Mammary epithelial cell (primary cell): ENCODE measurements at regions not wholly inside any gene's neighbourhood (a gene's known extent, or its start where the extent isn't known, plus 50 kb on each side); places are given as distances from the start of the nearest gene placed in this dataset.

Experiments used
- EZH2 ChIP-seq: IDR thresholded peaks from 2 replicates; pipeline ENCODE4 v1.6.1; 2012; ENCODE audit warnings: low read length, inconsistent platforms, borderline replicate concordance
- TF ChIP-seq, protein P1 (sequence below), 2 donors: IDR thresholded peaks in 1 of 2; conservative IDR thresholded peaks in 1 of 2; 2 replicates each; pipeline ENCODE4 v1.5.1; 2011 to 2012; ENCODE audit warnings: inconsistent platforms in 2 of 2, low read length in 2 of 2, mild to moderate bottlenecking in 2 of 2, control low read depth in 1 of 2, low read depth in 1 of 2; ENCODE audit not compliant: insufficient read depth in 1 of 2; ENCODE audit errors: extremely low read depth in 1 of 2

DNA sequence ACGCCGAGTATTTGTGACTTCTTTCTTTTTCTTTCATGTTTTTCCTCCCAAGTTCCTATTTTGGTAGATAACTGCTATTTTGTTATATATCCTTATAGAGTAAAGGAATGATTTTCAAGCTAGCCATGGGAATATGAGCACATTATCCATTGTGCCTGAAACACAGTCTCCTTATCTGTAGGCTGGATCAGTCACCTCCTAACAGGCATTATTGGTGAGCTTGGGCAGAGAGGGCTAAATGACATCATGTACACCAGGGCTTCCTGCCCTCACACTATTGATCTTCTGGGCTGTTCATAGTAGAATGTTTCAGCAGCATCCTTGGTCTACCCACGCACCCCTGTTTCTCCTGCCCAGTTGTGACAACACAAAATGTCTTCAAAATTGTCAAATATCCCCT lies 88.1 kb upstream of the CTBP2 start:
- TF ChIP-seq, protein P1, sequence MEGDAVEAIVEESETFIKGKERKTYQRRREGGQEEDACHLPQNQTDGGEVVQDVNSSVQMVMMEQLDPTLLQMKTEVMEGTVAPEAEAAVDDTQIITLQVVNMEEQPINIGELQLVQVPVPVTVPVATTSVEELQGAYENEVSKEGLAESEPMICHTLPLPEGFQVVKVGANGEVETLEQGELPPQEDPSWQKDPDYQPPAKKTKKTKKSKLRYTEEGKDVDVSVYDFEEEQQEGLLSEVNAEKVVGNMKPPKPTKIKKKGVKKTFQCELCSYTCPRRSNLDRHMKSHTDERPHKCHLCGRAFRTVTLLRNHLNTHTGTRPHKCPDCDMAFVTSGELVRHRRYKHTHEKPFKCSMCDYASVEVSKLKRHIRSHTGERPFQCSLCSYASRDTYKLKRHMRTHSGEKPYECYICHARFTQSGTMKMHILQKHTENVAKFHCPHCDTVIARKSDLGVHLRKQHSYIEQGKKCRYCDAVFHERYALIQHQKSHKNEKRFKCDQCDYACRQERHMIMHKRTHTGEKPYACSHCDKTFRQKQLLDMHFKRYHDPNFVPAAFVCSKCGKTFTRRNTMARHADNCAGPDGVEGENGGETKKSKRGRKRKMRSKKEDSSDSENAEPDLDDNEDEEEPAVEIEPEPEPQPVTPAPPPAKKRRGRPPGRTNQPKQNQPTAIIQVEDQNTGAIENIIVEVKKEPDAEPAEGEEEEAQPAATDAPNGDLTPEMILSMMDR (conservative IDR thresholded peaks at IDR 0.05 in 1 of 2, IDR thresholded peaks at IDR 0.05 in 1 of 2; ENCODE audit: extremely low read depth in 1 of 2, insufficient read depth in 1 of 2, low read depth in 1 of 2, low read length in 2 of 2), result no peak
- no peak for TF ChIP-seq EZH2
